ENCODE measurements at regions not wholly inside any gene's neighbourhood (a gene's known extent, or its start where the extent isn't known, plus 50 kb on each side); places are given as distances from the start of the nearest gene placed in this dataset.

DNA sequence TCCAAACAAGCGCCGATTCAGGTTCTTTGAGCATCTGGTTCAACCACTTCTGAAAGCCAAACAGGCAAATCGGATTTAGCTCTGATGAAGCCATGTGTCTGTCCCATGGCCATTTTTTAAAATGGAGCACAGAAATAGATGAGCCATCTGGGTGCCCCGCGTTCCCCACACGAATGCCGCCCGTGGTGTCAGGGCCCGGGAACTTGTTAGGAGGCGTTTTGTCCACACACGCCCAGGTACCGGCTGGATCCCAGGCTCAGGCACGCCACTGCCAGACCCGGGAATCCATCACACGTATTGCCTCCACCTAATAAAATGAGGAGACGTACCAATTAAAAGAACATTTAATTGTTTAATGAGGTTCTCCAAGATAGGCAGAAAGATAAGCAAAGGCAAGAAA lies 374.4 kb upstream of the SALL3 start:
- TF ChIP-seq, protein P1, sequence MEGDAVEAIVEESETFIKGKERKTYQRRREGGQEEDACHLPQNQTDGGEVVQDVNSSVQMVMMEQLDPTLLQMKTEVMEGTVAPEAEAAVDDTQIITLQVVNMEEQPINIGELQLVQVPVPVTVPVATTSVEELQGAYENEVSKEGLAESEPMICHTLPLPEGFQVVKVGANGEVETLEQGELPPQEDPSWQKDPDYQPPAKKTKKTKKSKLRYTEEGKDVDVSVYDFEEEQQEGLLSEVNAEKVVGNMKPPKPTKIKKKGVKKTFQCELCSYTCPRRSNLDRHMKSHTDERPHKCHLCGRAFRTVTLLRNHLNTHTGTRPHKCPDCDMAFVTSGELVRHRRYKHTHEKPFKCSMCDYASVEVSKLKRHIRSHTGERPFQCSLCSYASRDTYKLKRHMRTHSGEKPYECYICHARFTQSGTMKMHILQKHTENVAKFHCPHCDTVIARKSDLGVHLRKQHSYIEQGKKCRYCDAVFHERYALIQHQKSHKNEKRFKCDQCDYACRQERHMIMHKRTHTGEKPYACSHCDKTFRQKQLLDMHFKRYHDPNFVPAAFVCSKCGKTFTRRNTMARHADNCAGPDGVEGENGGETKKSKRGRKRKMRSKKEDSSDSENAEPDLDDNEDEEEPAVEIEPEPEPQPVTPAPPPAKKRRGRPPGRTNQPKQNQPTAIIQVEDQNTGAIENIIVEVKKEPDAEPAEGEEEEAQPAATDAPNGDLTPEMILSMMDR (IDR thresholded peaks at IDR 0.05; ENCODE audit: low read depth, low read length): no peak
- TF ChIP-seq EZH2phosphoT487 (IDR thresholded peaks at IDR 0.05; ENCODE audit: low read depth): no peak
